Suprapubic skin (tissue), 4 donors: ENCODE measurements at regions not wholly inside any gene's neighbourhood (a gene's known extent, or its start where the extent isn't known, plus 50 kb on each side); places are given as distances from the start of the nearest gene placed in this dataset.
"Not testable (repeated sequence)": the region's sequence is repeated elsewhere in the genome, so short reads cannot be mapped to it uniquely, and the experiment has no call there.

Experiments
- DNase-seq, 2 donors: peaks; one replicate each; pipeline ENCODE4 v3.0.0-alpha.2; 2019; ENCODE audit warnings: low spot score in 2 of 2
- H3K27ac ChIP-seq: fragments of 200-600 bp; sonication (generic); one replicate; pipeline ENCODE4 v1.5.1; 2019
- H3K27me3 ChIP-seq: fragments of 200-600 bp; sonication (generic); one replicate; pipeline ENCODE4 v1.5.1; 2019
- H3K36me3 ChIP-seq: fragments of 200-600 bp; sonication (generic); one replicate; pipeline ENCODE4 v1.5.1; 2019
- H3K4me1 ChIP-seq: fragments of 200-600 bp; sonication (generic); one replicate; pipeline ENCODE4 v1.5.1; 2019
- H3K4me3 ChIP-seq: fragments of 200-600 bp; sonication (generic); one replicate; pipeline ENCODE4 v1.5.1; 2019; ENCODE audit warnings: mild to moderate bottlenecking
- H3K9me3 ChIP-seq: fragments of 200-600 bp; sonication (generic); one replicate; pipeline ENCODE4 v1.5.1; 2019
- CTCF ChIP-seq, 2 donors: fragments of 200-600 bp in 1 of 2; fragments of 450-650 bp in 1 of 2; sonication (generic) in 1 of 2; IDR thresholded peaks; one replicate each; pipeline ENCODE4 v1.5.1; 2016 to 2019; ENCODE audit warnings: antibody characterized with exemption in 2 of 2, mild to moderate bottlenecking in 1 of 2, moderate library complexity in 1 of 2
- EP300 ChIP-seq: sonication (generic); formaldehyde crosslinking; IDR thresholded peaks from one replicate; pipeline ENCODE4 v1.6.1; 2017; ENCODE audit warnings: antibody characterized with exemption
- POLR2A ChIP-seq, 2 donors: fragments of 450-650 bp; IDR thresholded peaks; one replicate each; pipeline ENCODE4 v1.6.1; 2017; ENCODE audit warnings: antibody characterized with exemption in 2 of 2, mild to moderate bottlenecking in 2 of 2, moderate library complexity in 2 of 2
- POLR2AphosphoS5 ChIP-seq, 3 donors: sonication (generic); formaldehyde crosslinking; IDR thresholded peaks; one replicate each; pipeline ENCODE4 v1.6.1; 2017; ENCODE audit warnings: antibody characterized with exemption in 3 of 3
- WGBS: methylation state at CpG from one replicate; pipeline ENCODE4 v1.1.5; 2018; 5-methylcytosine and 5-hydroxymethylcytosine counted together

DNA sequence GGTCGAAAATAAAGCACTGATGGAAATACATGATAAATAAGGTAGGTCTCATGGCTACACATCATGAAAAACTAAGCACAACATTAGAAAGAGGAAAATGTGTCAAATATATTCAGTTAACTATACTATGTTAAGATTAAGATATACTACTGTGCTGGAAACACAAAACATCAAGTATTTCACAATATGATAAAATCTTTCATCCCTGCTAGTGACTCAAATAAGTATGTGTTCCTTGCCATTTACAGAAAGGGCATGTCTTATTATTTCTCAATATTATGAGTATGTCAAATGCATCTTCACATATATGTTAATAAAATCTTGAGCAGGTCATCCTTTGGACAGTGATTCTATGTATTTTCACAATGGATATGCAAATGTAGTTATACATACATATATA is 1260.1 kb upstream of the ADGRL2 start:
- H3K4me1 ChIP-seq = no peaks in the 10 kb centered on the region
- H3K27me3 ChIP-seq = no peaks in the 10 kb centered on the region
- no peak overlapping the region for H3K27ac ChIP-seq
- WGBS = 60% methylated on average over 1 of the region's 1 CpG
- no peaks in the 10 kb centered on the region for H3K9me3 ChIP-seq
- H3K4me3 ChIP-seq = no peak overlapping the region
- no peaks in the 10 kb centered on the region for H3K36me3 ChIP-seq
- DNase-seq = no peak
- TF ChIP-seq EP300 (no peak), CTCF (IDR thresholded peaks at IDR 0.05) (no peak), POLR2A (IDR thresholded peaks at IDR 0.05) (no peak), POLR2AphosphoS5 (IDR thresholded peaks at IDR 0.05) (no peak)

DNA sequence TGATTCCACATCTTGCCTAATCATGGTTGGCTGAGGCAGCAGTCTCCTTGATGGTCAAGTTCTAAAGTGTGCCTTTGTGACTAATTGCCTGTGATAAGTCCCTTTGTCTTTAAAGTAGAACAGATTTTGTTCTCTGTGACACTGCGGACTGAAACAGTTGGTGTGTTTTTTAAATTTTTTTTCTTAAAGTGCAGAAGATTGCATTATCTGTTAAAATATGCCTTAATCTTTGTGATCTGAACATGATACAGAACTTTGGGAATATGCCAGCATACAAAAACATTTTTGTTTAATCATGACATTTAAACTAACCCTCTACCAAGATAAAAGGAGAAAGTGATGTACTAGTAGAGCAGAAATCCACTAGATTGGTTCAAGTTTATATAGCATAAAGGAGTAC is 1260.6 kb upstream of the ADGRL2 start:
- no peak overlapping the region for H3K27ac ChIP-seq
- no peak for TF ChIP-seq EP300
- TF ChIP-seq POLR2AphosphoS5 (IDR thresholded peaks at IDR 0.05) = no peak
- TF ChIP-seq POLR2A (IDR thresholded peaks at IDR 0.05) = no peak
- TF ChIP-seq CTCF (IDR thresholded peaks at IDR 0.05) = no peak
- no peak overlapping the region for H3K4me3 ChIP-seq
- no peaks in the 10 kb centered on the region for H3K36me3 ChIP-seq
- H3K27me3 ChIP-seq = no peaks in the 10 kb centered on the region
- H3K9me3 ChIP-seq = no peaks in the 10 kb centered on the region
- H3K4me1 ChIP-seq = no peaks in the 10 kb centered on the region
- no peak for DNase-seq
- WGBS = 73% methylated on average over 1 of the region's 1 CpG

- not testable (repeated sequence) for H3K9me3 ChIP-seq, H3K4me3 ChIP-seq, H3K36me3 ChIP-seq, H3K4me1 ChIP-seq, H3K27ac ChIP-seq, H3K27me3 ChIP-seq, DNase-seq
- WGBS = 91% methylated on average over 8 of the region's 8 CpGs
These were observed 1261.4 kb upstream of the ADGRL2 start for GRCh38 chr1:80539298-80539697.

DNA sequence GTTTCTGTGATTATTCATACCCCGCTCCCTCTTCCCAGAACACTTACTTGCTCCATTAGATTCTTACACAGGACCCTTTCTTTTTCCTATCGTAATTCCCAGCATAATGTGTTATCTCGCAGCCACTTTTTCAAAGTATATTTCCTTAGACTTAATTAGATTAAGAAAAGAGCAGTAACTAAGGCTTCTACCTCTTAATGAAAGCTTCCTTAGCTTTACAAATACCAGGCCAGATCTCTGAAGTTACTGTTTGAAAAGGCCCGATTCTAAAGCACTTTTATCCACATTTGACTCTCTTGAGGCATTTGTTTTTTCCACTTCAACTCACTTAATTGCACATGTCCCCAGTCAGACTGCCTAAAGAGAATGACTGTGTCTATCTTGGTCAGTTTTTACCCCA is 1264.3 kb upstream of the ADGRL2 start:
- Histone ChIP-seq H3K9me3 (no peaks in the 10 kb centered on the region), H3K36me3 (no peaks in the 10 kb centered on the region), H3K27me3 (no peaks in the 10 kb centered on the region), H3K4me3 (no peak overlapping the region), H3K27ac (no peak overlapping the region), H3K4me1 (no peaks in the 10 kb centered on the region)
- DNase-seq = no peak
- TF ChIP-seq EP300 (no peak), CTCF (IDR thresholded peaks at IDR 0.05) (no peak)
- WGBS = 93% methylated on average over 4 of the region's 4 CpGs

DNA sequence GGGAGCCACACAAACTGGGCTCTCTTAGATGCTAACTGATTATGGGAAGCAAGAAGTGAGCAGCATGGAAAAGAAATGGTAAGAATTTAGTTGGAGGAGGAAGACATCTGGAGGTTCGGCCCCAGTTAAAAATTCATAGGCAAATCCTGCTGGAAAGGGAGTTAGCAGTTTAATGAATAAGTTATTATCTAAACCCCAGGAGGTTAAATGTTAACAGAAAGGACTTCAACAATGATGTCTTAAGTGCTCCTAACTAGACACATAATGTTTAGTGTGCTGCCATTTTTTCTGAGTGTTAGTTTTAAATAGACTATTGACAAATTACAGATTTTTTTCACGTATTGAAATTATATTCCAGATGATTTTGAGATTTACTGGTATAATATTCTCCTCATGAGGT is 1265.3 kb upstream of the ADGRL2 start:
- Histone ChIP-seq H3K4me1 (no peaks in the 10 kb centered on the region), H3K27ac (no peak overlapping the region), H3K36me3 (no peaks in the 10 kb centered on the region), H3K9me3 (no peaks in the 10 kb centered on the region), H3K27me3 (no peaks in the 10 kb centered on the region), H3K4me3 (no peak overlapping the region)
- WGBS = 88% methylated on average over 2 of the region's 2 CpGs
- TF ChIP-seq EP300 (no peak), POLR2A (IDR thresholded peaks at IDR 0.05) (no peak), CTCF (IDR thresholded peaks at IDR 0.05) (no peak), POLR2AphosphoS5 (IDR thresholded peaks at IDR 0.05) (no peak)
- no peak for DNase-seq

DNA sequence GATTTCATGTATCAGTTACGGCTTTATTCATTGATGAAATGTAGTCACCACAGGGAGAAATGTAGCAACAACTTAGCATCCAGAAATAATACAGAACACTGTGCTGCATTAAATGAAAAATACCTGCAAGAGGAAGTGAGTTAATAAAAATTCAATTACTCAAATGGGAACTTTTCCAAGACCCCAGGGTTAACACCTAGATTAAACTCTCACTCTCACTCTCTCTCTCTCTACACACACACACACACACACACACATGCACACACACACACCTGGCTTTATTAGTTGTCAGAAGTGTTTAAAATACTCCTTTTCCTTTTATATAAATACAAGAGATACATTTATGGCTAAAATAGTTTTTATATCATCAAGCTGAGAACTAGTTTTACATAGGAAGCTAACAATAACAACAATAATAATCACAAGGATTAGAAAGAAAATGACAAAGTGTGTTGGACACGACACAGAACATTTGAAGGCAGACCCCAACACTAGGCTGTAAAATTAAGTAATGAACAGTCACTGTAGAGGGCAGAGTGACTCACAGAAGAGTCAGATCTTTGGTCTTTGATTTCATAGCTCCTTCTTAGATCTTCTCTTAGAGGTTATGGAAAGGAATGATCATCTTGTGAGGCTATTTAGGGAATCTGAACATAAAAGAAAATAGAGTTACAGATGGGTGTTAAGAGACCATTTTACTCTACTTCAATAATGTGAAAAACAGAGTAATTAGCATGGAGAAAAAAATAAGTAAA is 1266.0 kb upstream of the ADGRL2 start:
- Histone ChIP-seq H3K4me1 (no peaks in the 10 kb centered on the region), H3K4me3 (no peak overlapping the region), H3K27me3 (no peaks in the 10 kb centered on the region), H3K9me3 (no peaks in the 10 kb centered on the region), H3K36me3 (no peaks in the 10 kb centered on the region), H3K27ac (no peak overlapping the region)
- 73% methylated on average over 2 of the region's 2 CpGs for WGBS
- TF ChIP-seq EP300 = no peak
- TF ChIP-seq POLR2A (IDR thresholded peaks at IDR 0.05) = no peak
- TF ChIP-seq POLR2AphosphoS5 (IDR thresholded peaks at IDR 0.05) = no peak
- no peak for TF ChIP-seq CTCF (IDR thresholded peaks at IDR 0.05)
- no peak for DNase-seq
